IMR-90 (cell line): ENCODE measurements at regions not wholly inside any gene's neighbourhood (a gene's known extent, or its start where the extent isn't known, plus 50 kb on each side); places are given as distances from the start of the nearest gene placed in this dataset.

ENCODE experiments used
- ATAC-seq: fragments of 200-7000 bp; cut with Tn5 transposase; 2 replicates; pipeline ENCODE4 v1.9.1; 2020; ENCODE audit warnings: low read depth, mild to moderate bottlenecking, moderate library complexity
- BruUV-seq: library from RNA; stranded (reverse); fragments of 400-500 nt; replicated peaks from 2 replicates; lab custom pipeline; 2021; lab: Mats Ljungman, UMichigan
- CTCF ChIA-PET: fragments of 300-600 bp; formaldehyde crosslinking; extraction: SDS; loops from one replicate; lab custom pipeline; 2021; ENCODE audit warnings: antibody characterized with exemption; lab: Yijun Ruan, JAX
- POLR2A ChIA-PET: fragments of 300-600 bp; sonication (Branson Sonifier 250); formaldehyde crosslinking; loops from one replicate; lab custom pipeline; 2022; ENCODE audit warnings: antibody characterized with exemption; ENCODE audit not compliant: unreplicated experiment; lab: Charles Lee
- DNase-seq: peaks from one replicate; pipeline ENCODE4 v3.0.0; 2013
- H2AFZ ChIP-seq: replicated peaks from 2 replicates; pipeline ENCODE3; 2013; ENCODE audit warnings: low read length, mild to moderate bottlenecking; ENCODE audit not compliant: poor library complexity
- H2AK5ac ChIP-seq: 2 replicates; pipeline ENCODE4 v1.6.1; 2013; ENCODE audit warnings: low read depth, low read length, inconsistent platforms
- H2AK9ac ChIP-seq: replicated peaks from 2 replicates; pipeline ENCODE3; 2013; ENCODE audit warnings: mild to moderate bottlenecking, low read depth, low read length, moderate library complexity; ENCODE audit not compliant: poor library complexity
- H2BK120ac ChIP-seq: 2 replicates; pipeline ENCODE4 v1.6.1; 2013; ENCODE audit warnings: low read depth, low read length, inconsistent platforms
- H2BK15ac ChIP-seq: 3 replicates; pipeline ENCODE4 v1.6.1; 2013; ENCODE audit warnings: low read depth, low read length, inconsistent platforms
- H2BK20ac ChIP-seq: 2 replicates; pipeline ENCODE4 v1.6.1; 2013; ENCODE audit warnings: low read depth, mild to moderate bottlenecking, inconsistent platforms, low read length, moderate library complexity
- H2BK5ac ChIP-seq: 2 replicates; pipeline ENCODE4 v1.6.1; 2013; ENCODE audit warnings: mild to moderate bottlenecking, low read depth, low read length, inconsistent platforms; ENCODE audit not compliant: poor library complexity, severe bottlenecking
- H3K14ac ChIP-seq: replicated peaks from 2 replicates; pipeline ENCODE4 v1.6.1; 2013; ENCODE audit warnings: low read depth, low read length, inconsistent platforms
- H3K18ac ChIP-seq: 2 replicates; pipeline ENCODE4 v1.6.1; 2013; ENCODE audit warnings: low read depth, low read length, control low read depth
- H3K23ac ChIP-seq: 2 replicates; pipeline ENCODE4 v1.6.1; 2013; ENCODE audit warnings: low read depth, low read length, inconsistent platforms
- H3K27ac ChIP-seq: 2 replicates; pipeline ENCODE4 v1.5.1; 2013; ENCODE audit warnings: mild to moderate bottlenecking, control low read depth, low read length; ENCODE audit not compliant: insufficient read depth
- H3K27me3 ChIP-seq: 2 replicates; pipeline ENCODE4 v1.6.1; 2013; ENCODE audit warnings: low read length; ENCODE audit not compliant: control insufficient read depth, insufficient read depth
- H3K36me3 ChIP-seq: 2 replicates; pipeline ENCODE4 v1.6.1; 2013; ENCODE audit warnings: low read length, mixed read lengths; ENCODE audit not compliant: control insufficient read depth, insufficient read depth
- H3K4ac ChIP-seq: 2 replicates; pipeline ENCODE4 v1.6.1; 2013; ENCODE audit warnings: low read depth, low read length, inconsistent platforms
- H3K4me1 ChIP-seq: 2 replicates; pipeline ENCODE4 v1.6.1; 2013; ENCODE audit warnings: low read length, mixed read lengths; ENCODE audit not compliant: control insufficient read depth, insufficient read depth
- H3K4me2 ChIP-seq: 2 replicates; pipeline ENCODE4 v1.6.1; 2013; ENCODE audit warnings: low read depth, mild to moderate bottlenecking, control low read depth, low read length, moderate library complexity
- H3K4me3 ChIP-seq: 2 replicates; pipeline ENCODE4 v1.5.1; 2013; ENCODE audit warnings: low read depth, mild to moderate bottlenecking, control low read depth, low read length, moderate library complexity; ENCODE audit not compliant: insufficient read depth
- H3K56ac ChIP-seq: 2 replicates; pipeline ENCODE4 v1.6.1; 2013; ENCODE audit warnings: low read length, inconsistent platforms; ENCODE audit not compliant: insufficient read depth; ENCODE audit errors: extremely low read depth
- H3K79me1 ChIP-seq, 2 experiments: 2 replicates each; pipeline ENCODE4 v1.6.1; 2013; ENCODE audit warnings: low read length in 2 of 2, inconsistent platforms in 1 of 2, low read depth in 1 of 2
- H3K9ac ChIP-seq: 2 replicates; pipeline ENCODE4 v1.6.1; 2013; ENCODE audit warnings: low read depth, low read length, control low read depth
- H3K9me1 ChIP-seq: 2 replicates; pipeline ENCODE4 v1.6.1; 2013; ENCODE audit warnings: low read length, inconsistent platforms; ENCODE audit not compliant: insufficient read depth
- H3K9me3 ChIP-seq: 2 replicates; pipeline ENCODE4 v1.6.1; 2013; ENCODE audit warnings: low read length; ENCODE audit not compliant: control insufficient read depth, insufficient read depth
- H4K20me1 ChIP-seq: 2 replicates; pipeline ENCODE4 v1.6.1; 2013; ENCODE audit warnings: low read length, inconsistent platforms; ENCODE audit not compliant: insufficient read depth
- H4K5ac ChIP-seq: 2 replicates; pipeline ENCODE4 v1.6.1; 2013; ENCODE audit warnings: mild to moderate bottlenecking, low read depth, low read length, control low read depth
- H4K8ac ChIP-seq, 2 experiments: 2 replicates each; pipeline ENCODE4 v1.6.1; 2013; ENCODE audit warnings: low read depth in 2 of 2, low read length in 2 of 2, control low read depth in 1 of 2, inconsistent platforms in 1 of 2
- H4K91ac ChIP-seq: 2 replicates; pipeline ENCODE4 v1.6.1; 2013; ENCODE audit warnings: low read depth, low read length, inconsistent platforms; ENCODE audit not compliant: insufficient read depth
- BHLHE40 ChIP-seq: fragments of 150-350 bp; IDR thresholded peaks from 2 replicates; pipeline ENCODE4 v1.6.1; 2016; ENCODE audit warnings: mild to moderate bottlenecking, low read depth, low read length
- CEBPB ChIP-seq: IDR thresholded peaks from 2 replicates; pipeline ENCODE4 v1.6.1; 2012; ENCODE audit warnings: low read depth, low read length, improper control_type of control experiment
- CHD1 ChIP-seq: IDR thresholded peaks from 2 replicates; pipeline ENCODE4 v1.6.1; 2012; ENCODE audit warnings: low read depth, low read length, improper control_type of control experiment
- FOS ChIP-seq: fragments of 150-350 bp; IDR thresholded peaks from 2 replicates; pipeline ENCODE4 v1.6.1; 2016; ENCODE audit warnings: low read depth, low read length
- MAZ ChIP-seq: IDR thresholded peaks from 2 replicates; pipeline ENCODE4 v1.6.1; 2012; ENCODE audit warnings: low read depth, mild to moderate bottlenecking, low read length, improper control_type of control experiment, moderate library complexity, borderline replicate concordance
- MXI1 ChIP-seq: IDR thresholded peaks from 2 replicates; pipeline ENCODE4 v1.6.1; 2012; ENCODE audit warnings: low read depth, mild to moderate bottlenecking, low read length, moderate library complexity, borderline replicate concordance
- NFE2L2 ChIP-seq: fragments of 150-350 bp; IDR thresholded peaks from 2 replicates; pipeline ENCODE4 v1.6.1; 2016; ENCODE audit warnings: low read depth, mild to moderate bottlenecking, low read length
- SMC3 ChIP-seq: fragments of 150-350 bp; IDR thresholded peaks from 2 replicates; pipeline ENCODE4 v1.6.1; 2016; ENCODE audit warnings: low read depth, mild to moderate bottlenecking, antibody characterized with exemption, low read length, moderate library complexity
- USF2 ChIP-seq: fragments of 150-350 bp; IDR thresholded peaks from 2 replicates; pipeline ENCODE4 v1.6.1; 2017; ENCODE audit warnings: mild to moderate bottlenecking, antibody characterized with exemption, low read length, low read depth
- WGBS, 2 experiments: methylation state at CpG; one replicate each; pipeline versions ENCODE4 v1.1.5 to v1.1.7; 2013; ENCODE audit warnings: missing lambda C conversion rate in 2 of 2; ENCODE audit not compliant: insufficient read length in 1 of 2; ENCODE audit errors: extremely low coverage in 2 of 2; 5-methylcytosine and 5-hydroxymethylcytosine counted together
- dilution Hi-C: fragments of 300-500 bp; cut with HindIII; formaldehyde crosslinking; loops from one replicate; pipeline ENCODE4 v1.14.3; 2018; ENCODE audit warnings: low sequenced_read_pairs; ENCODE audit not compliant: unreplicated experiment
- in situ Hi-C: fragments of 300-500 bp; cut with MboI; formaldehyde crosslinking; loops from 3 replicates; pipeline ENCODE4 v1.14.3; 2019; ENCODE audit warnings: low sequenced_read_pairs, inconsistent platforms, mixed read lengths
- intact Hi-C: fragments of 100-400 bp; cut with micrococcal nuclease; formaldehyde crosslinking; loops from 2 replicates; pipeline ENCODE4 v1.10.0; 2022

- H4K20me1 ChIP-seq, result no peaks in the 10 kb centered on the region
- H3K56ac ChIP-seq, result peak overlapping the region; percentile 76
- H3K27ac ChIP-seq, result peak overlapping the region; percentile 94
- peak overlapping the region; percentile 76 for H2AFZ ChIP-seq
- H3K9me3 ChIP-seq, result no peaks in the 10 kb centered on the region
- H2BK15ac ChIP-seq, result peak overlapping the region; percentile 97
- peak overlapping the region; percentile 99 for H2BK120ac ChIP-seq
- no peaks in the 10 kb centered on the region for H3K27me3 ChIP-seq
- peak overlapping the region; percentile 96 for H4K5ac ChIP-seq
- H4K91ac ChIP-seq, result peak overlapping the region; percentile 96
- peaks cover 20% of the 10 kb centered on the region for H3K4me1 ChIP-seq
- H3K14ac ChIP-seq, result peak overlapping the region; percentile 82
- H2AK5ac ChIP-seq, result peak overlapping the region; percentile 97
- dilution Hi-C loops, result no loop called here
- H4K8ac ChIP-seq, result peak overlapping the region; percentile 77 to 96
- no peaks in the 10 kb centered on the region for H3K36me3 ChIP-seq
- no peak for TF ChIP-seq CHD1
- TF ChIP-seq USF2, result no peak
- TF ChIP-seq NFE2L2, result no peak
- TF ChIP-seq FOS, result no peak
- no peak for TF ChIP-seq MAZ
- no peak for TF ChIP-seq SMC3
- TF ChIP-seq MXI1, result no peak
- peak; percentile 32; the same call in 1 of the 2 replicates for TF ChIP-seq CEBPB
- no peak for TF ChIP-seq BHLHE40
- intact Hi-C loops, result loop anchor here (1.0 kb wide), 1 partner anchor 49 kb away; no protein-coding TSS in a partner anchor
- H3K23ac ChIP-seq, result peak overlapping the region; percentile 20
- H3K4me3 ChIP-seq, result no peak overlapping the region
- H3K18ac ChIP-seq, result peak overlapping the region; percentile 100
- BruUV-seq, result no TSS peak
- peak overlapping the region; percentile 97 for H3K4ac ChIP-seq
- peak overlapping the region; percentile 100 for H2BK5ac ChIP-seq
- CTCF ChIA-PET, result no interaction called here
- WGBS, 2 experiments, result 33% methylated on average over 1 of the region's 28 CpGs; no CpG with 5 or more reads in 1 of the 2 experiments
- H3K9me1 ChIP-seq, result peaks cover 3% of the 10 kb centered on the region; the same call in 1 of the 2 replicates
- H2AK9ac ChIP-seq, result no peak overlapping the region
- H3K4me2 ChIP-seq, result peak overlapping the region; percentile 50
- POLR2A ChIA-PET, result no interaction called here
- peak; percentile 42 for DNase-seq
- in situ Hi-C loops, result loop anchor here (5.0 kb wide), 1 partner anchor 94 kb away; the partner anchor contains the start of gene SLC39A10
- H2BK20ac ChIP-seq, result peak overlapping the region; percentile 98
- ATAC-seq, result no peak
- peak overlapping the region; percentile 60 for H3K9ac ChIP-seq
- peaks cover 0 to 7% of the 10 kb centered on the region in 2 experiments; a peak in 2 of 4 replicates for H3K79me1 ChIP-seq
Observed at GRCh38 chr2:195562570-195563566, 94.2 kb upstream of the SLC39A10 start.
